Activated naive CD4-positive, alpha-beta T cell treated with anti-CD3 and anti-CD28 coated beads for 36 hours (primary cell): ENCODE measurements at regions not wholly inside any gene's neighbourhood (a gene's known extent, or its start where the extent isn't known, plus 50 kb on each side); places are given as distances from the start of the nearest gene placed in this dataset.
"Not testable (repeated sequence)": the region's sequence is repeated elsewhere in the genome, so short reads cannot be mapped to it uniquely, and the experiment has no call there.

Experiments
- CTCF ChIA-PET: fragments of 350-600 bp; sonication (Branson Sonifier 250); formaldehyde crosslinking; loops from one replicate; lab custom pipeline; 2021; ENCODE audit warnings: antibody characterized with exemption; lab: Charles Lee
- DNase-seq: peaks from one replicate; pipeline ENCODE4 v3.0.0-alpha.2; 2020
- H3K27ac Mint-ChIP-seq: one replicate; pipeline ENCODE4 v1.8.0; 2021; ENCODE audit warnings: mild to moderate bottlenecking, mixed read lengths
- H3K27me3 Mint-ChIP-seq: one replicate; pipeline ENCODE4 v1.8.0; 2021; ENCODE audit warnings: low read depth, mixed read lengths
- H3K36me3 Mint-ChIP-seq: one replicate; pipeline ENCODE4 v1.8.0; 2021; ENCODE audit warnings: low read depth, mixed read lengths
- H3K4me1 Mint-ChIP-seq: one replicate; pipeline ENCODE4 v1.8.0; 2021; ENCODE audit warnings: low read depth, mixed read lengths
- H3K4me3 Mint-ChIP-seq: one replicate; pipeline ENCODE4 v1.8.0; 2021; ENCODE audit warnings: mild to moderate bottlenecking, moderate library complexity, mixed read lengths
- H3K9me3 Mint-ChIP-seq: one replicate; pipeline ENCODE4 v1.8.0; 2021; ENCODE audit warnings: mixed read lengths
- intact Hi-C: fragments of 100-400 bp; cut with micrococcal nuclease; formaldehyde crosslinking; loops from one replicate; pipeline ENCODE4 v1.15.1; 2023

- H3K27me3 Mint-ChIP-seq = peaks cover 10% of the 10 kb centered on the region
- CTCF ChIA-PET = no interaction called here
- no peak overlapping the region for H3K4me3 Mint-ChIP-seq
- H3K36me3 Mint-ChIP-seq = no peaks in the 10 kb centered on the region
- intact Hi-C loops = no loop called here
- H3K9me3 Mint-ChIP-seq = peaks cover 3% of the 10 kb centered on the region
- H3K27ac Mint-ChIP-seq = no peak overlapping the region
- DNase-seq = no peak
- H3K4me1 Mint-ChIP-seq = no peaks in the 10 kb centered on the region
Measured at GRCh38 chr5:102651466-102651865, 103.6 kb upstream of the PAM start.

GRCh38 chr5:102654559-102655349, 100.4 kb upstream of the PAM start:
- Mint-ChIP-seq H3K27ac (no peak overlapping the region), H3K4me1 (no peaks in the 10 kb centered on the region), H3K36me3 (no peaks in the 10 kb centered on the region), H3K9me3 (no peaks in the 10 kb centered on the region), H3K27me3 (peaks cover 18% of the 10 kb centered on the region), H3K4me3 (no peak overlapping the region)
- no peak for DNase-seq
- CTCF ChIA-PET = no interaction called here
- intact Hi-C loops = no loop called here

- no peaks in the 10 kb centered on the region for H3K36me3 Mint-ChIP-seq
- H3K27ac Mint-ChIP-seq = no peak overlapping the region
- H3K4me3 Mint-ChIP-seq = no peak overlapping the region
- peaks cover 14% of the 10 kb centered on the region for H3K27me3 Mint-ChIP-seq
- CTCF ChIA-PET = no interaction called here
- H3K9me3 Mint-ChIP-seq = no peaks in the 10 kb centered on the region
- no peak for DNase-seq
- H3K4me1 Mint-ChIP-seq = no peaks in the 10 kb centered on the region
- intact Hi-C loops = no loop called here
Measured at GRCh38 chr5:102659151-102659550, 96.0 kb upstream of the PAM start.

GRCh38 chr5:102660111-102660510, 95.0 kb upstream of the PAM start:
- Mint-ChIP-seq H3K27me3 (peaks cover 9% of the 10 kb centered on the region), H3K9me3 (no peaks in the 10 kb centered on the region), H3K4me3 (no peak overlapping the region), H3K4me1 (no peaks in the 10 kb centered on the region), H3K36me3 (no peaks in the 10 kb centered on the region), H3K27ac (no peak overlapping the region)
- no peak for DNase-seq
- intact Hi-C loops = no loop called here
- CTCF ChIA-PET = interaction anchor here (0.6 kb wide), 1 partner anchor 76 kb away, joined by 3 read pairs; no protein-coding TSS in a partner anchor

DNA sequence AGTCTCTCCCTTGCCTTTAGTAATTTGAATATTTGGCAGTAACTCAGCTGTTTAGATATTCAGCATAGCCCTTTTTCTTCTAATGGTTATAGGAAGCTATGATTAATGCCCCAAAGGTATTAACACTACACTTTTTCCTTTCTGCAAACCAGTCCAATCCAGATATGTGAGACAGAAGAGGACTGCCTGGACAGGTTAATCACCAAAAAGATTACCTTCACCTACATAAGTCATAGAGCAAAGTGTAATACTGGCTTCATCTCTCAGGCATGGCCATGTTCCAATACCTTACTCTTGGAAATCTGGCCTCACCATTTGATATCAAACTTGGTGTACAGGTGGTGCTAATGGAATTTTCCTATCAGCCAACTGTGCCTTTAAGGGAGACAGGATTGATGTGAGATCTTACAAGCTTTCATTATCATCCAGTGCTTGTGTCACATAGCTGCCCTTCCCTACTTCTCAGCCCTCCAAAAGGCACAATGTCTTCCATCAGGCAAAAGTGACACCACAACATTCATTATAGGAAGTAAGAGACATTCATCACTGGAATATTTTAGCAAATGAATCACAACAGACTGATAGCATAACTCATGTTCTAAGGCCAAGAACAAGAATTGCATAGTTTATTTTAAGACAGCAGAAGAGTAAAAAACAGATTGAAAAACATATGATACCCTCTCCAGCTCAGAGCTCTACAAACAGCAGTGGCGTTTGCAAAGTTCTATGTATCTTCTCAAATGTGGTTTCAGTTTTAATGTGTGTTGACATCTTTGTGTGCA, 91.2 kb upstream of the PAM start:
- Mint-ChIP-seq H3K27me3 (peaks cover 6% of the 10 kb centered on the region), H3K4me1 (no peaks in the 10 kb centered on the region), H3K4me3 (no peak overlapping the region), H3K27ac (no peak overlapping the region), H3K36me3 (no peaks in the 10 kb centered on the region), H3K9me3 (no peaks in the 10 kb centered on the region)
- DNase-seq = no peak
- CTCF ChIA-PET = interaction anchor here (0.5 to 1.0 kb wide), 2 partner anchors 18 to 513 kb away, joined by 3 read pairs; no protein-coding TSS in a partner anchor
- intact Hi-C loops = no loop called here

DNA sequence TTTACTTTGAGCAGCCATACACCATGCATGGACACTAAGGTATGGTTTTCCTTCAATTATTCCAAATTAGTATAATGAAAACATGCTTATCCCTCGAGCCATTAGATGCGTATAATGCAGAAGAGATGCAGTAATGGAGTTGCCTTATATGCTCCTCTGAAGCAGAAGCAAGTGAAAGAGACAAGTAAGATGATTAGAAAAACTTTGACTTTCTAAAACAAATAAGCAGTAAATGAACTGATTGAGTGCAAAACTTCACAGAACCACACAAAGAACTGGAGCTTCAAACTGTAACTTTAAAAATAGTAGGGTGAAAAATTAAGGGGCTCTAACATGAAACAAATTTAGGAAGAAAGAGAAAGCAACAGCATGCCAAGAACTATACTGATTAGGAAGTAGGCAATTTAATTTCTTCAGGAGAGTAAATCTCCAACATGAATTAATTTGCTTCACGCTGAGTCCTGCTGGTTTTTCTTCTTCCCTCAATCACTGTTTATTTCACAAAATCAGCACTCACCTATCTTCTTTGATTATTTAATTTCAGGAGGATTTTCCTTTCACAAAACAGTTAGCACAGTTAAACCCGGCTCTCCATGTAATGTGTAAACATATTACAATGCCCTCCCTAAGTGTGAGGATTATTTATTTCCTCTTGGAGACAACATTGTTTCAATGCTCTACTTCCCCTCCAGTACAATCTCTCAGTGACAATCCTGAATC, 90.3 kb upstream of the PAM start:
- intact Hi-C loops = no loop called here
- Mint-ChIP-seq H3K27me3 (peaks cover 8% of the 10 kb centered on the region), H3K9me3 (no peaks in the 10 kb centered on the region), H3K36me3 (no peaks in the 10 kb centered on the region), H3K4me3 (no peak overlapping the region), H3K27ac (no peak overlapping the region), H3K4me1 (no peaks in the 10 kb centered on the region)
- no peak for DNase-seq
- CTCF ChIA-PET = no interaction called here

DNA sequence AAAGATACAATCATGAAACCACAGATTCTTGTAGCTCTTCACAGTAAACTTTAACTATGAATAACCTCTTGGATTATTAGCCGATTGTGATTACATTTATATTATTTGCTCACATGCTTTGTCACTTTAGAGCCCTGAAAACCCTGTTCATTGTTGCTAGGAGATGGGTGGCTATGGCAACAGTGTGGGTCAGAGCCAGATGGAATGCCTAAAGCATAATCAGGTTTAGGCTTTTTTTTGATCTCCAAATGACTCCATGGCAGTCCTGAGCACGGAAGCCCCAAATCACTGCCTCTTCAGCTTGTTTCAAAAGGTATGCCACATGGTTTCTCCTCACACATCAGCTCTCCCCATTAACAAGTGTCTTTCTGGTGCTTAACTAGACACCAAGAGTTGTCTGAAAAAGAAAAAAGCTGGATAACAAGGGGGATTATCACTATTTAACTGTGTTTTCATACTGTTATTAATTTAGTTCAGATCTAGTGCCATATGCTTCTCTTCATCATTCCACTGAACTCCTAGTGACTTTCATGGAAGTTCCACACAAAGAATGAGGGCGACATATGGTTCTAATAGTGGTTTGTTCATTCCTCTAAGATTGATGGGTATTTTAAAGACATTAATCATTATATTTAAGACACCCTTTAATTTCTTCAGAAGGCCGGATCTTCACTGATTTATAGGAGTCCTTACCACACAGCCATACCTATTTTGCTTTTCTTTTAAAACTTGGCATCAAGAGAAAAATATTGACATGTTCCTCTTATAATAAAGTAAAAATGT, 88.8 kb upstream of the PAM start:
- H3K36me3 Mint-ChIP-seq = no peaks in the 10 kb centered on the region
- H3K4me3 Mint-ChIP-seq = no peak overlapping the region
- intact Hi-C loops = no loop called here
- H3K27me3 Mint-ChIP-seq = peaks cover 11% of the 10 kb centered on the region
- H3K27ac Mint-ChIP-seq = no peak overlapping the region
- no peaks in the 10 kb centered on the region for H3K9me3 Mint-ChIP-seq
- DNase-seq = no peak
- CTCF ChIA-PET = interaction anchor here (1.1 kb wide), 1 partner anchor 15 kb away, joined by 4 read pairs; no protein-coding TSS in a partner anchor
- H3K4me1 Mint-ChIP-seq = no peaks in the 10 kb centered on the region

DNA sequence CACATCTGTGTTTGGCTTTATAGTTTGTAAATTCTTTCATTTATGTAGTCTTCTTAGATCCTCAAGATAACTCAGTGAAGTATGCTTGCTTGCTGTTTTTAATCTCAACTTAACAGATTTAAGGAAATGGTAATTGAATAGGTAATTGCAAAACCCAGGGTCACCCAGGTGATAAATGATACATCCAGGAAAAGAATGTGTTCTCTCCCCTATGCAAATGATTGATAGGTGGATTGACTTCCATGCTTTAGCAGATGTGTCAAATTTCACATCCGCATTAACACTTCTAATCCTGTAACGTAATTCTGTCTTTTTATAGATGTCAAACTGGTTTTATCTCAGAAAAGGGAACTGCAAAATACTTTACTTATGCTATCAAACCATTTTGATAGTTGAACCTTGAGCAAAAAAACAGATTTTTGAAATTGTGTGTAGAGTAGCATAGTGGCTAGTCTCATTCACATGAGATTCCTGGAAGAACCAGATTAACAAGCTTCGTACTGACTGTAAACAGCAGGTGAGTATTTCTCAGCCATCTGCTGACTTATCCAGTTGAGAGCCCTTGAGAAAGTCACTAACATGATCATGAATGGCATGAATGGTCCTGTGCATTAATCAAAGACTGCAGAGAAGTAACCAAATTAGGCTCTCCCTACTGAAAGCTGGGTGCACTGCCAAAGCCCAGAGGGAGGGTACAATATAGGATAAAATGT, 86.7 kb upstream of the PAM start:
- Mint-ChIP-seq H3K4me3 (no peak overlapping the region), H3K4me1 (no peaks in the 10 kb centered on the region), H3K36me3 (no peaks in the 10 kb centered on the region), H3K27ac (no peak overlapping the region), H3K9me3 (no peaks in the 10 kb centered on the region), H3K27me3 (peaks cover 11% of the 10 kb centered on the region)
- intact Hi-C loops = no loop called here
- CTCF ChIA-PET = interaction anchor here (1.2 kb wide), 1 partner anchor 14 kb away, joined by 3 read pairs; no protein-coding TSS in a partner anchor
- no peak for DNase-seq

GRCh38 chr5:102670224-102670836, 84.8 kb upstream of the PAM start:
- CTCF ChIA-PET = no interaction called here
- DNase-seq = peak; percentile 17
- H3K9me3 Mint-ChIP-seq = no peaks in the 10 kb centered on the region
- no peaks in the 10 kb centered on the region for H3K4me1 Mint-ChIP-seq
- no peaks in the 10 kb centered on the region for H3K36me3 Mint-ChIP-seq
- no peak overlapping the region for H3K4me3 Mint-ChIP-seq
- H3K27me3 Mint-ChIP-seq = peaks cover 11% of the 10 kb centered on the region
- intact Hi-C loops = loop anchor here (1.0 kb wide), 2 partner anchors 87 to 134 kb away; no protein-coding TSS in a partner anchor
- no peak overlapping the region for H3K27ac Mint-ChIP-seq

DNA sequence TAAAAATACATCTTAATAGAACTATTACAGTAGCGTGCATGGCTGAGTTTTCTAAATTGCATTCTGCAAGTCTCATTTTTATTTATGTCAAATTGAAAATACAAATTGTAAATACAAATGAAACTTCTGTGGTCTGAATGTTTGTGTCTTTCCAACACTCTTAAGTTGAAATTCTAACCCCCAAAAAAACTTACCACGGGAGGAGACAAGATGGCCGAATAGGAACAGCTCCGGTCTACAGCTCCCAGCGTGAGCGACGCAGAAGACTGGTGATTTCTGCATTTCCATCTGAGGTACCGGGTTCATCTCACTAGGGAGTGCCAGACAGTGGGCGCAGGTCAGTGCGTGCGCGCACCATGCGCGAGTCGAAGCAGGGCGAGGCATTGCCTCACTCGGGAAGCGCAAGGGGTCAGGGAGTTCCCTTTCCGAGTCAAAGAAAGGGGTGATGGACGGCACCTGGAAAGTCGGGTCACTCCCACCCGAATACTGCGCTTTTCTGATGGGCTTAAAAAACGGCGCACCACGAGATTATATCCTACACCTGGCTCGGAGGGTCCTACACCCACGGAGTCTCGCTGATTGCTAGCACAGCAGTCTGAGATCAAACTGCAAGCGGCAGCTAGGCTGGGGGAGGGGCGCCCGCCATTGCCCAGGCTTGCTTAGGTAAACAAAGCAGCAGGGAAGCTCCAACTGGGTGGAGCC, 83.9 kb upstream of the PAM start:
- intact Hi-C loops, DNase-seq, H3K9me3 Mint-ChIP-seq, H3K36me3 Mint-ChIP-seq, H3K27ac Mint-ChIP-seq, H3K4me1 Mint-ChIP-seq, CTCF ChIA-PET, H3K4me3 Mint-ChIP-seq: not testable (repeated sequence)
- peaks cover 11% of the 10 kb centered on the region for H3K27me3 Mint-ChIP-seq
